DMS114 treated with DMSO at 0.1 percent for 48 hours (cell line): ENCODE measurements at regions not wholly inside any gene's neighbourhood (a gene's known extent, or its start where the extent isn't known, plus 50 kb on each side); places are given as distances from the start of the nearest gene placed in this dataset.
"Not testable (repeated sequence)": the region's sequence is repeated elsewhere in the genome, so short reads cannot be mapped to it uniquely, and the experiment has no call there.

Experiments
- DNase-seq: peaks from one replicate; lab custom pipeline; 2025; ENCODE audit not compliant: unreplicated experiment; lab: John Stamatoyannopoulos, UW

- no peak for DNase-seq
Observed at GRCh38 chr22:46039535-46039934, 62.6 kb upstream of the WNT7B start.

DNA sequence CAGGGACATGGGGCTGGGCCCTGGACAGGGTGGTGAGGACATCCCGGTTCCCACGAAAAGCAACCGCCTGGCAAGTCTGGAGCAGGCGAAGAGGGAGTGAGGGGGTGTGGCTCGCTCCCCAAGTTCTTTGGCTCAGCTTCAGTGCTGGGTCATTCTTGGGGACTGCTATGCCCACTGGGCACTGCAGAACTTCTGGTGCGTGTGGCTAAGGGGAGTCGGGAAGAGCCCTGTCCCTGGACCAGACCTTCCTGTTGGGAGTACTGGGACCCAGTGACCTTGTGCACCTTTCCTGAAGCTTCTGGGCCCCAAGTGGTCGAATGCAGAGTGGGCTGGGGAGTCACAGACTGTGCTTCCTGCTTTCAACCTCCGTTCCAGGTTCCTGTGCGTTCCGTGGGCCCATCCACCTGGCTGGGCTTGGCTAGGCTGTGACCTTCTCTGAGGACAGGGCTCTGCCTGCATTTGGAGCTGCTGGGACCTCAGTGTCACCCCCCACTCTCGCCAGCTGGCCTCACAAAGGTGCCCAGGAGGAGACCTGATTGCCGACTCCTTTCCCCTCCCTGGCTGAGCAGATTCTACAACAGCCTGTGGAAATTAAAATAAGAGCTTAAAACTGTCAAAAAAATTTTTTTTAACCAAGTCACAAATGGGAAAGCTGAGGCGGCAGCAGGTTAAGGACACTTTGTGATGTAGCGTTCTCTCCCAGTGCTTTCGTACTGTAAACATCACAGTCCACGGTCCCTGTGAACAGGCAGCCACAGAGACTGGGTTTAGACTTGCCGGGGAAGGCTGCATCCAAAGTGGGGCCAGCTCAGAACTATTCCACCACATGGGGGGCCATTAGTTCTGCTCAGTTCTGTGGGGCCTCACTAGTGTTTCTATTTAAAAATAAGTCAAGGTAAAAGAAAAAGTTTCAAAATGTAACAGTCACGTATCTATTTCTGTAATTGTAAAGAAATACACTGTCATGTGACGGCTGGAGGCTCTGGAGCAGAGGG lies 63.8 kb upstream of the WNT7B start:
- no peak for DNase-seq

DNA sequence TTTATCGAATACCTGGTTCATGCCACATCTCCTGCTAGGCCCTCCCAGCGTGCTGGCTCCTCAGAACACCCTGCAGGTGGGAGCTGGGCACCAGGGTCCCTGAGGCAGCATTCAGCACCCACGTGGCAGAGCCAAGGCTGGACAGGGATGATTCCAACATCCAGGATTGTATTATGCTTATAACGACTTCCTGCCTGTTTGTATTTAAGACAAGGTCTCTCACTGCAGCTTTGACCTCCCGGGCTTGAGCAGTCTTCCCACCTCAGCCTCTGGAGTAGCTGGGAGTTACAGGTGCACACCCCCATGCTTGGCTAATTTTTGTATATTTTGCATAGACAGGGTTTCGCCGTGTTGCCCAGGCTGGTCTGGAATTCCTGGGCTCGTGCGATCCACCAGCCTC lies 64.7 kb upstream of the WNT7B start:
- no peak for DNase-seq

DNA sequence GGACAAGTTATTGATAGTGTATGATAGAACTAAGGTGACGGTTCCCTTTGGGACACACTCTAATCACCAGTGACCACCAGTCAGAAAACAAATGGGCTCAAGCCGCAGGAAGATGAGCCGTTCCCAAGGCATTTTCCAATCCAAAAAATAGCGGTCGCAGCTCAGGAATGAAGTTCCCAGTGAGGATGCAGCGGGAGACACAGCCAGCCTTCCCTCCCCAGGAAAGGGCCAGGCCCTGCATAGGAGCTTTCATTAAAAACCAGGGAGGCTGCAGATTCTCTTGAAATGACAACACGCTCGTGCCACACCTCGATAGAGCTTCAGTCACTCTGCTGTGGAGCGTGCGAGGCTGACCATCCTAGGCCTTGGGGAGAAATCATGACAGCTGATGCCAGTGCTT lies 65.8 kb upstream of the WNT7B start:
- no peak for DNase-seq

GRCh38 chr22:46043339-46043738 lies 66.4 kb upstream of the WNT7B start:
- no peak for DNase-seq

- no peak for DNase-seq
Observed at GRCh38 chr22:46043816-46044620, 67.1 kb upstream of the WNT7B start.

GRCh38 chr22:46044621-46045458 lies 67.9 kb upstream of the WNT7B start:
- DNase-seq = no peak

DNA sequence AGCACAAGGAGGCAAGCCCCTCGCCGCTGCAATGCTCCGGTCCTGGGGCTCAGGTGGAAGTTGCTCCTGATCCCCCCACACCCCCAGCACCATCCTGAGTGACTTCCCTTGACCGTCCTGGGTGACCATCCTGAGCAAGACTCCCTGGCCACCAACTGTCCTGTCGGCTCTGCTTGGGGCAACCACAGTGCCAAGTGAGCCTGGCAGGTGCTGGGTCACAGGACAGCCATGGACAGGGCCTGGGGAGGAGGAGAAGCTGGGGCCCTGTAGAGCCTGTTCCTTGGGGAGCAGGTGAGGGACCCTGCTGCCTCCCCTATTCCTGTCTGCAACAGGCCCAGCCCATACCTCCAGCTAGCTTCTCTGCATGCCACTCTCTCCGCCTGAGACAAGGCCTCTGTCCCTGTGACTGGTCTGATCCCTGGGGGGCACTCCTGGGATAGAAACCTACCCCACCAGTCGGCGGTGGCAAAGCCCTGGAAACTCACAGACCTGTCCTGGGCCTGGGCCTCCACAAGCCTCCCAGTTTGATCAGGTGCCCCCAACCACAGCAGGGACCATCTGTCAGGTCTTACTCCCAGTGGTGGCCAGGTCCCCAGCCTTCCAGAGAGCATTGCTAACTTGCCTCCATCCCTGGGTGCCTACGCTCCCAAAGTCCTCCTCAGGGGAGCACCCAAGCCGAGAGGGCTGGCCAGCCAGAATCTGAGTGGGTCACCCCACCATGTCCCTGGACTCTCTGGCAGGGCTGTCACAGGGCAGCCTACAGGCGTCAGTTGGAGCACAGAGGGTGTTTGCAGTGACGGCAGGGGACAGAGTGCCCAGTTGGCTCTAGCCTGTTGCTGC lies 68.7 kb upstream of the WNT7B start:
- no peak for DNase-seq

GRCh38 chr22:46046299-46046685 lies 69.3 kb upstream of the WNT7B start:
- DNase-seq = no peak

DNA sequence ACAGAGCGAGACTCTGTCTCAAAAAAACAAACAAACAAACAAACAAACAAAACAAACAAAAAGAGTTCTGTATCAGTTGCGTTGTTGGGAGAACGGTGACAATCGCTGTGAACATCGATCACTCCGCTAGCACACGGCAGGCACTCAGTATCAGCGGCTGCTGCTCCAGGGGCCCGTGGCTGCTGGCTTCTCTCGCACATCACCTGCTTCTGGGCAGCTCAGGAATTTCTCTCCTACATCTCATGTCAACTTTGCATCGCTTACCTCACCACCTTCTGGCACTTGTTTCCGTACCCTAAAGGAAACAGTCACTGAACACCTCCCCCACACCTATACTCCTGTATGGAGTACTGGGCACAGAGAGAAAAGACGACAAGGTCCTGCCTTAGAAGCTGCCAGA lies 70.3 kb upstream of the WNT7B start:
- no peak for DNase-seq

- DNase-seq = no peak
Observed at GRCh38 chr22:46047841-46048595, 71.1 kb upstream of the WNT7B start.

GRCh38 chr22:46048661-46049060 lies 71.7 kb upstream of the WNT7B start:
- DNase-seq = not testable (repeated sequence)

GRCh38 chr22:46049726-46050450 lies 72.9 kb upstream of the WNT7B start:
- no peak for DNase-seq

GRCh38 chr22:46050451-46050845 lies 73.5 kb upstream of the WNT7B start:
- DNase-seq = no peak

DNA sequence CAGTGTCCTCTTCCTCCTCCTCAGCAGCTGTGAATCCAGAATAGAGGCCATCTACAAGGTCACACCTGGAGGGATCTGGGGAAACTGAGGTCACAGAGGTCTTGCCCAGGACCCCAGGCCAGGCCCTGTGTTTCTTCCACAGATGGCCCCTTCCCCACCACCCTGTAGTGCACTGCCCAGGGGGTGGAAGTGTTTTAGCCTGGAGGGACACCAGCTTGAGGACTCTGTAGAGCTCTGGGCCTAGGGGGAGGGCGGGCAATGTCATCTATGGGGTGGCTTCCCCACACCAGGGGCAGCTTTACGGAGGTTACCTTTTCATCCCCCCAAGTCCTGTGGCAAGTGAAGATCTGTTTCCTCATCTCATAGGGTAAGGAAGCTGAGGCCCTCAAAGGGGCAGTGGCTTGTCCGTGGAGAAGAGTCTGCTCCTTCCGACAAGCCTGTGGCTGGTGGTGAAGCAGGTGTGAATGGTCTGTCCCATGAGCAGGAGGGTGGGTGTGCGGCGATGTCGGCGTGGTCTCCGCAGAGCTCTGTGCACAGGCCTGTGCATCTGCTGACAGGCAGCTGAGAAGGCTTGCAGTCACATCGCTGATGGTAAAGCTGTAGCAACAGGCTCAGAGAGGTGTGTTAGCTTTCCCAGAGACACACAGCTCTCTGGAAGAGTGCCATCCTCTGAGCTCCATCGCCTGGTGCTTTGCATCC lies 74.1 kb upstream of the WNT7B start:
- DNase-seq = no peak

GRCh38 chr22:46051646-46052045 lies 74.7 kb upstream of the WNT7B start:
- no peak for DNase-seq

DNA sequence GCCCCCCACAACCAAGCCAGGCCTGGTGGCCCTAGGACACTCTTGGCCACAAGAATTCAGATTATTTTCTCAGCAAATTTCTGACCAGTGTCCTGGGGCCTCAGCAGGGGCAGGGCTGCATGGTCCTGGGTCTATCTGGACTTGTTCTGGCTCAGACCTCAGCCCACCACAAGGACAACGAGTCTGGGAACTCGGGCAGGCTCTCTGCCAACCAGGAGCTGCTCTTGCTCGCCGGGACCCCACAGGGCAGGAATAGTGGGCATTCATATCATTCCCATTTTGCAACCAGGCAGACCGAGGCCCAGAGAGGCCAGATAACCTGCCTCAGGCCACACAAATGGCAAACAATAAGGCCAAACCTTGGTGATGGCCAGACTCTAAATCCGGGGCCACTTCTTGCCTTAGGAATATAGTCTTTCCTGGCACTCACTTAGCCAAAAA lies 75.4 kb upstream of the WNT7B start:
- DNase-seq = no peak
